HG03469 (cell line): ENCODE measurements at regions not wholly inside any gene's neighbourhood (a gene's known extent, or its start where the extent isn't known, plus 50 kb on each side); places are given as distances from the start of the nearest gene placed in this dataset.

Experiments used
- ATAC-seq: cut with Tn5 transposase; IDR thresholded peaks from one replicate; pipeline ENCODE4 v1.9.1; 2021; ENCODE audit warnings: mild to moderate bottlenecking, moderate library complexity, moderate number of reproducible peaks; ENCODE audit not compliant: unreplicated experiment

- ATAC-seq = no peak
Observed at GRCh38 chr6:22455378-22455777, 114.0 kb upstream of the HDGFL1 start.

- no peak for ATAC-seq
Observed at GRCh38 chr6:22457996-22458395, 111.4 kb upstream of the HDGFL1 start.

- no peak for ATAC-seq
Observed at GRCh38 chr6:22466665-22467245, 102.6 kb upstream of the HDGFL1 start.

- ATAC-seq = no peak
Observed at GRCh38 chr6:22467645-22468044, 101.7 kb upstream of the HDGFL1 start.

- no peak for ATAC-seq
Observed at GRCh38 chr6:22468256-22468965, 101.0 kb upstream of the HDGFL1 start.

- ATAC-seq = no peak
Observed at GRCh38 chr6:22470454-22471131, 98.8 kb upstream of the HDGFL1 start.

GRCh38 chr6:22471132-22471690, 98.2 kb upstream of the HDGFL1 start:
- no peak for ATAC-seq

GRCh38 chr6:22471746-22472145, 97.6 kb upstream of the HDGFL1 start:
- no peak for ATAC-seq

- ATAC-seq = no peak
Observed at GRCh38 chr6:22473991-22474682, 95.2 kb upstream of the HDGFL1 start.

GRCh38 chr6:22476811-22477390, 92.5 kb upstream of the HDGFL1 start:
- no peak for ATAC-seq

GRCh38 chr6:22497276-22497675, 72.1 kb upstream of the HDGFL1 start:
- ATAC-seq = no peak

- no peak for ATAC-seq
Observed at GRCh38 chr6:22499815-22500214, 69.6 kb upstream of the HDGFL1 start.

GRCh38 chr6:22506496-22506895, 62.9 kb upstream of the HDGFL1 start:
- ATAC-seq = no peak

GRCh38 chr6:22512686-22513427, 56.5 kb upstream of the HDGFL1 start:
- no peak for ATAC-seq

- no peak for ATAC-seq
Observed at GRCh38 chr6:22513667-22514066, 55.7 kb upstream of the HDGFL1 start.

GRCh38 chr6:22519237-22519636, 50.1 kb upstream of the HDGFL1 start:
- no peak for ATAC-seq
